HL-60 (cell line): ENCODE measurements at regions not wholly inside any gene's neighbourhood (a gene's known extent, or its start where the extent isn't known, plus 50 kb on each side); places are given as distances from the start of the nearest gene placed in this dataset.

Experiments
- CTCF ChIP-seq: IDR thresholded peaks from one replicate; pipeline ENCODE4 v1.5.1; 2011; ENCODE audit warnings: low read length, control low read depth, inconsistent platforms; ENCODE audit not compliant: insufficient read depth
- GABPA ChIP-seq: IDR thresholded peaks from 2 replicates; pipeline ENCODE4 v1.6.1; 2012; ENCODE audit warnings: low read depth
- POLR2AphosphoS5 ChIP-seq: IDR thresholded peaks from 2 replicates; pipeline ENCODE4 v1.6.1; 2012; ENCODE audit warnings: low read depth
- REST ChIP-seq: IDR thresholded peaks from 2 replicates; pipeline ENCODE4 v1.6.1; 2012; ENCODE audit warnings: low read depth; ENCODE audit not compliant: insufficient replicate concordance
- SPI1 ChIP-seq: IDR thresholded peaks from 2 replicates; pipeline ENCODE4 v1.6.1; 2012; ENCODE audit warnings: low read depth, mild to moderate bottlenecking, borderline replicate concordance

- TF ChIP-seq CTCF: no peak
- no peak for TF ChIP-seq POLR2AphosphoS5
- no peak for TF ChIP-seq GABPA
- TF ChIP-seq SPI1: no peak; the same call in 1 of the 2 replicates
- TF ChIP-seq REST: no peak
Observed at GRCh38 chr1:188420177-188420576, 1591.4 kb downstream of the PLA2G4A start.
